ENCODE measurements at regions not wholly inside any gene's neighbourhood (a gene's known extent, or its start where the extent isn't known, plus 50 kb on each side); places are given as distances from the start of the nearest gene placed in this dataset.
"Not testable (repeated sequence)": the region's sequence is repeated elsewhere in the genome, so short reads cannot be mapped to it uniquely, and the experiment has no call there.

- no peak for DNase-seq
Observed at GRCh38 chr13:69044629-69045028, 1063.0 kb upstream of the ATXN8OS start.

GRCh38 chr13:69040898-69041297 is 1066.7 kb upstream of the ATXN8OS start:
- no peak for DNase-seq

GRCh38 chr13:69035771-69036170 is 1071.9 kb upstream of the ATXN8OS start:
- no peak for DNase-seq

- no peak for DNase-seq
Observed at GRCh38 chr13:69028936-69029335, 1078.7 kb upstream of the ATXN8OS start.

- DNase-seq: no peak
Observed at GRCh38 chr13:69020120-69020519, 1087.5 kb upstream of the ATXN8OS start.

GRCh38 chr13:69018173-69018572 is 1089.5 kb upstream of the ATXN8OS start:
- DNase-seq: not testable (repeated sequence)

GRCh38 chr13:69010789-69011188 is 1096.8 kb upstream of the ATXN8OS start:
- no peak for DNase-seq

GRCh38 chr13:69008499-69008898 is 1099.1 kb upstream of the ATXN8OS start:
- no peak for DNase-seq

GRCh38 chr13:68998056-68998455 is 1109.6 kb upstream of the ATXN8OS start:
- DNase-seq: no peak

- DNase-seq: no peak
Observed at GRCh38 chr13:68996668-68997025, 1111.0 kb upstream of the ATXN8OS start.

- no peak for DNase-seq
Observed at GRCh38 chr13:68995972-68996667, 1111.5 kb upstream of the ATXN8OS start.

GRCh38 chr13:68993154-68993553 is 1114.5 kb upstream of the ATXN8OS start:
- DNase-seq: no peak

- DNase-seq: no peak
Observed at GRCh38 chr13:68988176-68988575, 1119.5 kb upstream of the ATXN8OS start.

- DNase-seq: no peak
Observed at GRCh38 chr13:68987585-68987984, 1120.0 kb upstream of the ATXN8OS start.

GRCh38 chr13:68984688-68985319 is 1122.8 kb upstream of the ATXN8OS start:
- no peak for DNase-seq

GRCh38 chr13:68982961-68983619 is 1124.5 kb upstream of the ATXN8OS start:
- no peak for DNase-seq

- no peak for DNase-seq
Observed at GRCh38 chr13:68976287-68976686, 1131.3 kb upstream of the ATXN8OS start.

GRCh38 chr13:68970532-68970931 is 1137.1 kb upstream of the ATXN8OS start:
- DNase-seq: no peak

GRCh38 chr13:68948586-68948985 is 1159.0 kb upstream of the ATXN8OS start:
- DNase-seq: no peak

GRCh38 chr13:68944272-68944671 is 1163.4 kb upstream of the ATXN8OS start:
- no peak for DNase-seq

- DNase-seq: no peak
Observed at GRCh38 chr13:68940049-68940448, 1167.6 kb upstream of the ATXN8OS start.

GRCh38 chr13:68938639-68939038 is 1169.0 kb upstream of the ATXN8OS start:
- DNase-seq: no peak

GRCh38 chr13:68929075-68929745 is 1178.4 kb upstream of the ATXN8OS start:
- DNase-seq: no peak

Data from DMS79 (cell line).